ENCODE measurements at regions not wholly inside any gene's neighbourhood (a gene's known extent, or its start where the extent isn't known, plus 50 kb on each side); places are given as distances from the start of the nearest gene placed in this dataset.

DNA sequence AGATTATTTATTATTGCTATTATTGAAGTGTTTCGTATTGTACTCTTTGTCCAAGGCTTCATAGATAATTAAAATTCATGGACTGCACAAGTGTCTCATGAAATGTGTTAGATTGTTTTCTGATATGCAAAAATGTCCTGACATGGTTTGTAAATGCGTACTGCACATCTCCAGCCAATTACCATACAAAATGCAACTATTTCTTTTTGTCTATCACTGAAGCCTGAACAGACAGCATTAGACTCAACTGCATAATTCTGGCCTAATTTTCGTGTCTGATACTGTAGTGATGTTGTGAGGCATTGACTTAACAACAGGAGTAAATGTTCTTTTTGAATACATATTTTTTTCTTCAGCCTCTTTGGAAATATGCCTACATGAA is 498.2 kb upstream of the CD180 start:
- no peak for DNase-seq (ENCODE audit: low spot score)

DNA sequence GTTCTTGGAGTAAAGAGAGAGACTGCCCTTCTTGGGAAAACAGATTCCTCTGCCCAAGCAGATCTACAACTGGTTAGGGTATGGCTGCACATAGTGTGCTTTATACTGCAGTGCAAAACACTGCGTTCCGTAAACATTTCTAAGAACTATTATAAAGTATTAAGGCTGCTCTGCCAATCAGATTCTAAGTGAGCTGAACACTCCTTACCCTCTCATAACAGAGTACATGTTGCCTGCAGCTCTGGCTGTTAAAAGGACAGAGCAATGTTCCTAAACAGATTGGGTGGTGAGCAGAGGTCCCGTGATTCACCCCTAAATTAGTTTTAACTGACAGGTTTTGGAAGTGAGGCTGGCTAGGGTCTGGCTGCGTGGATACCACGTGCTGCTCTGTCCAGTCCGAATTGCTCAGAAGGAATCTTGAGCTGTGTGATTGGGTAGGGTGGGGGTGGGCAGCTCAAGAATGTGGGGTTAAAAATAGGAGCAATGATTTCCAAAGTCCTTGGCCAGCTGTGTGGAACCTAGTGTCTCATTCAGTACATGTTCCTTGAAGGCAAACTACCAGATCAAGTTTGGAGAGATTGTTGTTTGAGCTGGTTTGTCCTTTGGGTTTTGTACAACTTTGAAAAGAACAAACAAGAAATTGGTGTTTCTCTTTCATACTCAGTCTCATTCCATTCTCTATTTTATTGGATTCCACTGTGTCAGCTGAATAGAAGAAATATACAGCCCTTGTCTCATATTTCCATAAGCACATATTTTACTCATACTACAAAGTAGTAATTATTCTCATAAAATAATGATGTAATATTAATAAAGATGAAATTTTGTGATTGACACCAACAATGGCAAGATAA is 497.6 kb upstream of the CD180 start:
- DNase-seq (ENCODE audit: low spot score) = peak; percentile 58

DNA sequence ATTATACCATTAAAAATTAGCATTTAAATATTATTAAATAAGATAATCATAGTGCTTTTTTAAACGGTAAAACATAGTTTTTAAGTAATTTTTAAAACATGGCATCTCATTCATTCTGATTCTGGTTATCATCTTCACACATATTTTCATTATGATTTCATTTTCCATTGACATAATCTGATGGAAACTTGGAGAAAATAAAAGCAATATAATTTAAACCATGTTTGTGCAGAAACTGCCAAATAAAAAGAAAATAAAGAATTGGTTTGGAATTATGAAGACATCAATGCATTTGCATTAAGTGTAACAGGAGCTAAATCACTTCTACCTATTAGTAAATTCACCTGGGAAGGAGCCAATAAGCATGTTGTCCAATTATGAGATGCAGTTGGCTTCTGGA is 490.1 kb upstream of the CD180 start:
- DNase-seq (ENCODE audit: low spot score) = no peak

DNA sequence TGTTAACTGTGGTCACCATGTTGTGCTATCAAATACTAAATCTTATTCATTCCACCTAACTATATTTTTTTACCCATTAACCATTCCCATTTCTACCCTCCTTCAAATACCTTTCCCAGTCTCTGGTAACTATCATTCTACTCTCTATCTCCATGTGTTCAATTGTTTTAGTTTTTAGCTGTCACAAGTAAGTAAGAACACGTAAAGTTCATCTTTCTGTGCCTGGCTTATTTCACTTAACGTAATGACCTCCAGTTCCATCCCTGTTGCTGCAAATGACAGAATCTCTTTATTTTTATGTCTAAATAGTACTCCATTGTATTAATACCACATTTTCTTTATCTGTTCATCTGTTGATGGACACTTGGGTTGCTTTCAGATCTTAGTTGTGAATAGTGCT is 485.1 kb upstream of the CD180 start:
- DNase-seq (ENCODE audit: low spot score) = no peak

DNA sequence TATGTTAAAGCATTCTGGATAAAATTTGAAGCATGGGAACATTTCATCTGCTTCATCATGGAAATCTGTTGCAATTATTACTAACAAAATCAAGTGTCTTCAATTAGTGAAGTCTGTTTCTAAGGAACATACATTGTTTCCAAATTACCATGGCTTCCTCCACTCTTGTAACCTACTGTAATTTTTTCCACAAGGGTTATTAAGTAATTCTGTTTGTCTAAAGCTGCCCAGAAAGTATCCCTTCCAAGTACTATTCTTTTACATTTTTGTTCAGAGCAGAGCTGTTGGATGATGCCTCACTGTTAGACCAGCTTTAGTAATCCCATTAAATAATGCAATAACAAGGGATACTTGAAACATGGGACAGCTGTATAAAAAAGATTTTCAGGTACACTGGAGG is 483.5 kb upstream of the CD180 start:
- DNase-seq (ENCODE audit: low spot score) = no peak

DNA sequence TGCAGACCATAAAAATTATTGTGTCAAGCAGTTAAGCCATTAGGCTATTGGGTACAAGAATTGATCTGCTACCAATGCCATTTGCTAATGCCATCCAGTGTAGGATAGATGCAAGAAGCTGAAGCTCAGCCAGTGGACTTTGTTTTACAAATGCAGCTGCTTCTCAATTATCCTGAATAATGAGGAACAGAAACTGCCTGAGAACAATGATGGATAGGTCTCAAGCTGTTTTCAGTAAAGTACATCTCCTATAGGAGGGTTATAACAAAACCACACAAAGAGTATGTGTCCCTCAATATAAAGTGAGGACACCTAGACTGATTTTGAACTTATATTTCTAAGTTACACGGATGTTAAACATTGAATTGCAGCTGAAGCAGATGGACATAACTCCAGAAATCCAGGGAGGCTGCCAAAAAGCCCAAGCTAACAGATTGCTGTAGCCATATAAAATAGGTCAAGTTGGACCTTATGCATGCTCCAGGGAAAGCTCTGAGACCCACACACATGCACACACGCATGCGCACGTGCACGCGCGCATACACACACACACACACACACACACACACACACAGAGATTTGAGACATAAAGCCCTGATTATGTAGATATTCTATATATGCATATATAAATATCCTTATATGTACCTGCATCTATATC is 482.7 kb upstream of the CD180 start:
- DNase-seq (ENCODE audit: low spot score) = no peak

DNA sequence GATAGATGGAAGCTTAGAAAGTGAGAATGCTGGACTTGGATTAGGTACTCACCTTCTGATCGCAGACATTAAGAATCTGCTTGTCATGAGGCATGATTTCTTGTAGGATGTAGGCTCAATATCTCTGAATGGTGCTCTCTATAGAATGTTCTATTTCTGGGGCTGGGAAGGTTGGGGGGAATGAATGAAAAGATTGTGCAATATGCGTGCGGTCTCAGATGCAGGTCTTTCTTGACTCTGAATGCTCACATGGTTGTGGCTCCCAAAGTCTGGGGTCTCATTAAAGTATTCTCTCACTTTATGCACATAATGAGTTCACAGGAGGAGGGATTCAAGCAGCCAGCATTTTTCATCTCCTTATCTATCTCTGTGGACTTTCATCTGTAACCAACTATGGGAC is 482.0 kb upstream of the CD180 start:
- DNase-seq (ENCODE audit: low spot score) = no peak

DNA sequence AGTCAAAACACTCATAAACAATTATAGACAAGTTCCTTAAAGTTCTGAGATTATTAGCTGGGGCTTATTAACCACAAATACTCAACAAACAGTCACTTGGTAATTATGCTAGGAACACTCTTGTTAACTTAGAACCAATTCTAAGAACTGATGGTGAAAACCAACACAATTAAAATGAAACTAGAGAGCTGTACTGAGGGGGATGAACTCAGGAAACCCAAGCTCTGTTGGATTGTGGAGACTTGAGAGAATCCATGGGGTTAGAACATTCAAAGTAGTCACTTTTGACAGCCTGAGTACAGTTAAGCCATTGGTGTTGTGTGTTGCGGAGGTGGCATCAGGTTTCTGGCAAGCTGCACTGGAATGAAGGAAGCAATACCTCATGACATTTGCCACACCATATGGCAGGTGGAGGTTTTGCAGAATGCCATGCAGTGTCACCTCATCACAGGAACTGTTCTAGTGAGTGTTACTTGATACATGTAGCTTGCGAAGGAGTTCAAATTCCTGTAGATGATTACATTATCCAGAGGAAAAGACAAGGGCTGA is 480.9 kb upstream of the CD180 start:
- DNase-seq (ENCODE audit: low spot score) = no peak

DNA sequence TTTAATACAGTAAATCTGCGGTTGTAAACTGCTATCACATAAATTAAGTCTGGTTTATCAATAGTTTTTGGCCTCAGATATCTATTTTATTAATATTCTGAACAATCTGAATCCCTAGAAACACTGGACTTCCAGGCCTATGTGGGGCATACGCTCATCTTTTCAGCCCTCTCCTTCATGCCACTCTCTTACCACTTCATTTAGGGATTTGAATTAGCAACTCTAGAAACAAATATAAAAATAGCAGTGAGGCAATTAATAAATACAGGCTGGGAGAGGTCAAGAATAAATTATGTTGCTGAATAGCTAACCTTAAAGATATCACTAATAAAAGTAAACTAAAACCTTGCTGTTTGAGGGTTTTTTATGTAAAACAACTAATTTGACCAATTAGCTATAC is 480.3 kb upstream of the CD180 start:
- no peak for DNase-seq (ENCODE audit: low spot score)

DNA sequence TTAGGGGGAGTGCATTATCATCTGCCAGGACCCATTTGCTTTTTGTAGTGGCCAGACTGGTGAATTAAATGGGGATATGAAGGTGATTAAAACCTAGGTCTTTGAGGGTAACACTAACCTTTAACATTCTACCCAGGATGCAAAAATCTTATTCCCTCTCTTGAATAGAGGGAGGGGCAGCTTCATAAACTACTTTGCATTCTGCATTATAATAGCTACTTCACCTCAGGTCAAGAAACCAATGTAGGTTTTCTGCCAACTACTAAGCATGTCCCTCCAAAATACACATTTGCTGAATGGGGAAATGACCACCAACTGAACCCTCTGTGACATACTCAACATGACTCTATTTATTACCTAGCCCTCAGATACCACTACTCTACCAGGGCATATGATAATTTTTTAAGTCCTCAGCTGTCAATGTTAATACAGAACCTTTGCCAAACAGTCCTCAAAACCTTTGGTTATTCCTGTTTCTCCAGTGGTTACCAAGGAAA is 477.6 kb upstream of the CD180 start:
- no peak for DNase-seq (ENCODE audit: low spot score)

DNA sequence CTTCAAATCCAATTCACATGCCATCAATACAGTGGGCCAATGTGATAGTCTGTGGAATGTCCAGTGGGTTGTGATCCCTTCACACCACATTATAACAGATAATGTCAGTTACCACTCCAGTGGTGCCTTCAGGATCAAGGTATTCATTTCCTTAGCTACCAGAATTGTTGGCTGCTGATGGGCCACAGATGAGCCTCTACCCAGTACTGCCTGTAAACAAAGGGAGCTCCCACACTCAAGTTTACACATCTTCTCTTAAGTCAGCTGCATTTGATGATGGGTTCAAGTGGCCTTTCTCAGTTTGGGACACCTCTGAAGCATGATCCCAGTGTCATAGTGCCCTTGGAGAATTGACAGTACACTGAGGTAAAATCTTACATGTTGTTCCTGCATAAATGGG is 477.0 kb upstream of the CD180 start:
- no peak for DNase-seq (ENCODE audit: low spot score)

DNA sequence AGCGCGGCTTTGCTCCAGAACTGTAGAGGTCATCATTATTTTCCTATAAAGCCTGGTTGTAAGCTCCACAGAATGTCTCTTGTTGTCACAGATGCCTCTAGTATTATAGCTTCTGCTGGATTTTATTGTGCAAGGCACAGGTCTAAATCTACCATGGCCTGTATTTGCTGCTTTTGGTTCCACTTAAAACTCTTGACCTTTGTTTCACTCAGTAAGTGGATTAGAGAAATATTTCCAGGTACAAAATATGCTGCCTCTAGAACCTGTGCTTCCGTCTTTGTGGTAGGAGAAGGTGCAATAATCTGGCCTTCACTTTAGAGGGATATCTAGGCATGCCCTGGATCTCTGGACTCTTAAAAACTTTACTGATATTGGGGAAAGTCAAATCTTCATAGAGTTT is 476.6 kb upstream of the CD180 start:
- no peak for DNase-seq (ENCODE audit: low spot score)

DNA sequence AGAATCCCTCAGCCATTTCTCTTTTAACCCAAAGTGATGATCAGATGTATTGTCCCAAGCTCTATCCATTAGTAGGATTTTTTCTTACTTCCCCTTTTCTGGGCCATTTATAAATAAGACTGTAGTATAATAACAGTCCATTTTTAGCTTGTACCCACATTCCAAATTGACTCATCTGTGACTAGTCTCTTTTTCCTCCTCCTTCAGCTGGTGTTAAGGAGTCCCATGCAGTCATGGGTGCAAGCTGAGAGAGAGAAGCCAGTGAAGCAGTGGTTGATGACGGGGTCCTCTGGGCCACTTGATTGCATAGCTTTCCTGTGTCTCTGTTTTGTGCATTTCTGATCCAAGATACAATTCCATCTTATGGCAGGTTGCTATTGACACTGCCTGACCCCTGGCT is 476.0 kb upstream of the CD180 start:
- DNase-seq (ENCODE audit: low spot score) = no peak

DNA sequence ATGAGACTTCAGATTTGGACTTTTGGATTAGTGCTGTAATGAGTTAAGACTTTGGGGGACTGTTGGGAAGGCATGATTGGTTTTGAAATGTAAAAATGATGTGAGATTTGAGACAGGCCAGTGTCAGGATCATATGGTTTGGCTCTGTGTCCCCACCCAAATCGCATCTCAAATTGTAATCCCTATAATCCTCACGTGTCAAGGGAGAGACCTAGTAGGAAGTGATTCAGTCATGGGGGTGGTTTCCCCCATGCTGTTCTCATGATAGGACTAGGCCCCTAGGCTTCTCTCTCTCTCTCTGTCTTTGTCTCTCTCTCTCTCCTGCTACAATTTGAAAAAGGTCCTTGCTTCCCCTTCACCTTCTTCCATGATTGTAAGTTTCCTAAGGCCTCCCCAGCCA is 473.3 kb upstream of the CD180 start:
- no peak for DNase-seq (ENCODE audit: low spot score)

DNA sequence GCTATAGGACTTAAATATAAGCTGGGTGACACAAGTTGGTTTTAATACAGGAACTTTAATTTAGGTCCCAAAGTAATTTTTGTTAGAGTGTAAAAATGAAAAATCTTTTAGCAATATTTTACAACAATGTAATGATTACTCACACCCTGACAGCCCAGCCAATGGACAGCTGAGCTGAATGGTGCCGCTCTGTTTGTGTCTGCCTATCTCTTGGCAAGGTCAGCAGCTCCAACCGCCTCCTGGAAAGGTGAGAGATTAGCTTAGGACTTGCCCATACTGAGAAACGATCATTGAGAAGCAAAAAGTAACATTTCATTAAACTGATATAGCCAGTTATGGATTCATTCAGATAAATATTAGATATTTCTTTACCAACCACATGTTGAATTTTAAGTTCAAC is 463.6 kb upstream of the CD180 start:
- no peak for DNase-seq (ENCODE audit: low spot score)

DNA sequence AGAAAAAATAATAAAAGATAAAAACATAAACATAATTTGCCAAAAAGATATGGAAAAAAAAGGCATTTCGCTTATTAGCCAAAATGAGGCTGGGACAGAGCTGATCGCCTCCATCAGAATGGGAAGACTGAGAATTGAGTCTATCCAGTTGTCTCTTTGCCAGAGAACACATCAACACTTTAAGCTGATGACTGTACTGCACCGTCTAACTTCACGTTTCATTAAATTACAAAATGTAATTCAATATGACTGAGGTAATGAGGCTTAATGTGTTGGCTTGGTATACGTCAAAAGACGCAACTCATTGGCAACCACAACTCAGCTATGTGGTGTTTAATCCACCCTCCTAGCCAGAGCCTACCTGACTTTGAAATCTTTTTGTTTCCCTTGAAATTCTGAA is 462.7 kb upstream of the CD180 start:
- DNase-seq (ENCODE audit: low spot score) = no peak

DNA sequence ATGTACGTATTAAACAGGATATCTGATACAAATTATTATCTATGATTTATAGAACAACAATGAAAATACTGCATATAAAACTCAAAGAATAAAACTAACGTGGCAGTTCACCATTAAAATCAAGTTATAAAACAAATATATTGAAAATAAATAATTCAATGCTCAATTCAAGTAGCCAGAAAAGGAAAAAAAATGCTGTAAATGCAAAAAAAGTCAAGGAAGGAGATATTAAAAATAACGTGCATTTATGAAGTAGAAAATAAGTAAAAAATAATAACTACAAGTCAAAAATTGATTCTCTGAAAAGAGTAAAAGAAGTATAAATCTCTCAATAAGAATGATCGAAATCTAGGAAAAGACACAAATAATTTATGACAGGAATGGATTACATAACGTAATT is 460.5 kb upstream of the CD180 start:
- no peak for DNase-seq (ENCODE audit: low spot score)

DNA sequence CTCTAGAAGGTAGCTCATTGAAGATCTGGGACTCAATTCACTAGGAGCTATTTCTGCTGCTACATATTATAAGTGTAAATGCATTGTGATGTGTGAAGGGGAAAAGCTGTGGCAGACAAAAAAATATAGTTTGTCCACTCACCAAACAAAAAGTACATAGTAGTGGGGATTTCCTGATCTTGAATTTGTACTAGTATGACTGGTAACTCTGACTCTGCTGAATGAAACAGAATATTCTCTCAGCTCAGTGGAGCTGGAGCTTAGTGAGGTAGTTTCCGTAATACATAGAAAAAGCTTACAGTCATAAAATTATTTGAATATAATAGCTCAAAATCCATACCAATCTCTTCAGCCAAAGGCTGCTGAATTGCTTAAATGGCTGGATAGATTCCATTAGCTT is 455.6 kb upstream of the CD180 start:
- DNase-seq (ENCODE audit: low spot score) = no peak

DNA sequence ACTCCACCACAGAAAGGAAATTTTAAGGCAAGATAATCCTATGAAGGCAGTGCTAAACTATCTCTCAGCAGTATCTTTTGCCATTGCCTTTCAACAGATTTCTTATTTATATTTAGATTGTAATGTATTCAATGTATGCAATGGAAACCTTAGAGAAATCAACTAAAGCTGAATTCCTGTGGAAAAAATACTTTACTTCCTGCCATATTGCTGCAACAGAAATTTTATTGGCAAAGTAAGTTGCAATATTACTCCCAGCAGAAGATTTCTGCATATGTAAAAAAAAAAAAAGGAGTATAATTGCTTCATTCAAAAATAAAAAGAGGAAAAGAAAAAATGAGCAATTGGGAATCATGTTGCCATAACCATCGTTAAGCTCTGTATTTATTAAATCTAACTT is 454.6 kb upstream of the CD180 start:
- DNase-seq (ENCODE audit: low spot score) = no peak

DNA sequence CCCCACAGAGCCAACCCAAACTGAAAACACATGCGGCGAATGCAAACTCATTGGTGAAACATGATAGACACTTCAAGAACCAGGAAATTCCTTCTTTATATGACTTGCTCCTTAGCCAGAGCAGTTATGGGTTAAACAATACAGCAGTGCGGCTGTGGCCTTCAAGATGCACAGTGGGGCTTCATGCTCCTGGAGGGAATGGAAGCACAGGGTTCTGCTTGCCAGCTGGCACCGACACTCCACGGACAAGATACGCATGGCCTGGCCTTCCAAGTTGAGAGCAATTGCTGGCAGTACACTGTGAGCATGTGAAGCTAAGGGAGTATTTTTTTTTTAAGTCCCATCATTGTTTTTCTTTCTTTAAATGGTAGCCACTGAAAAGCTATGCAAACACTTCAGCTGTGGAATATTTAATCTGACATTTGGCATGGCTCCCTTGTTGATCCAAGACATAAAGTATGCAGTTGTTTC is 451.6 kb upstream of the CD180 start:
- peak; percentile 80 for DNase-seq (ENCODE audit: low spot score)

DNA sequence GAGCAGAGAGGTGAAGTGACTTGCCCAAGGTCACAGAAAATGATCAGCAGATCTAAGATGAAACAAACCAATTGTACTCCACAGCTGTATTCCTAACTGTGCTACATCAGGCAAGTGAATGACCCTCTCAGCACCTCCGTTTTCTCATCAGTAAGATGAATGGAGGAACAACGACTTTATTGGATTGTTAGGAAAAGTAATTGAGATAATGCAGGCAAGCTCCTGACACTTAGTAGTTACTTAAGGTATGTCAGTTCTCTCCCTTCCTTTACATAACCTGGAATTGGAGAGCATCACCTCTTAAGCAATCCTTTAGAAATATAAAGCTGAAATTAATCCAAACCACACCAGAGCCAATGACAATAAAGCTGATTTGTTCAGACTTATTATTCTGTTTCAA is 451.2 kb upstream of the CD180 start:
- no peak for DNase-seq (ENCODE audit: low spot score)

DNA sequence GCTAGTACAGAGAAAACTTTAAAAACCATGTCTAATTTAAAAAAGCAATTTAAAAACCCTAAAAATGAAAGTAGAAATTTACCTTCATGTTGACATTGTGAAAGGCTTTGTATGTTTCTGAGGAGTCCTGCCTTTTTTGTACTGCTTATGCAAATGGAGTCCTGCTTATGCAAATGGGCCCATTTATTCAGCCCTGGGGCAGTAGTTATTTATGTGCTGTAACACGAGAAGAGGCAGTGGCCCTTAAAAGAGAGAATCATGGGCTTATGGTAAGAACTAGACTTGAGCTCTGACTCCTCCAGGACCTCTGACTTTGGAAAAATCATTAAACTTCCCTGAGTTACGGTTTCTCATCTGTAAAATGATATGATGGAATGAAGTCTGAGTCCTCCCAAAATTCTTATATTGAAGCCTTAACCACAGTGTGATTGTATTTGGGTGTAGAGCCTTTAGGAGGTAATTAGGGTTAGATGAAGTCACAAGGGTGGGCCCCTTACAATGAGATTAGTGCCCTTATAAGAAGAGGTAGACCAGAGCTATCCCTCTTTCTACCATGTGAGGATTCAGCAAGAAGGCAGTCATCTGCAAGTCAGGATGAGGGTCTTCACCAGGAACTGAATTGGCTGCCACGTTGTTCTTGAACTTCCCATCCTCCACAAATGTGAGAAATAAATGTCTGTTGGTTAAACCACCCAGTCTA is 447.8 kb upstream of the CD180 start:
- DNase-seq (ENCODE audit: low spot score) = no peak

DNA sequence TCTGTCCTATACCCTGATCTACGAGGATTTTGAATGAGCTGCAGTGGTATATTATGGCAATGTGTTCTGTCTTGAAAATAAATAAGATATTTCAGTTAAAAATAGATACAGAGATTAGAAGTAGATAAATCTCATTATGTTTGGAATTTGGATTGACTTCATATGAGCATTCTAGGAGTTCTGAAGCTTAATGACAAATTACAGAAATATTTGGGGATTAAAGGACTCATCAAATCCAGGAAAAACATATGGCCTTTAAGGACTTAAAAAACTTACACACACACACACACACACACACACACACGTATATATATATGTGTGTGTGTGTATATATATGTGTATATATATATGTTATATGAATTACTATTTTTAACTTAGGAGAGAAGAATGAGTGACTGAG is 446.9 kb upstream of the CD180 start:
- DNase-seq (ENCODE audit: low spot score) = no peak
